IMR-90 (cell line): ENCODE measurements at regions not wholly inside any gene's neighbourhood (a gene's known extent, or its start where the extent isn't known, plus 50 kb on each side); places are given as distances from the start of the nearest gene placed in this dataset.
"Not testable (repeated sequence)": the region's sequence is repeated elsewhere in the genome, so short reads cannot be mapped to it uniquely, and the experiment has no call there.

Experiments used
- ATAC-seq: fragments of 200-7000 bp; cut with Tn5 transposase; 2 replicates; pipeline ENCODE4 v1.9.1; 2020; ENCODE audit warnings: low read depth, mild to moderate bottlenecking, moderate library complexity
- BruUV-seq: library from RNA; stranded (reverse); fragments of 400-500 nt; replicated peaks from 2 replicates; lab custom pipeline; 2021; lab: Mats Ljungman, UMichigan
- CTCF ChIA-PET: fragments of 300-600 bp; formaldehyde crosslinking; extraction: SDS; loops from one replicate; lab custom pipeline; 2021; ENCODE audit warnings: antibody characterized with exemption; lab: Yijun Ruan, JAX
- POLR2A ChIA-PET: fragments of 300-600 bp; sonication (Branson Sonifier 250); formaldehyde crosslinking; loops from one replicate; lab custom pipeline; 2022; ENCODE audit warnings: antibody characterized with exemption; ENCODE audit not compliant: unreplicated experiment; lab: Charles Lee
- DNase-seq: peaks from one replicate; pipeline ENCODE4 v3.0.0; 2013
- H2AFZ ChIP-seq: replicated peaks from 2 replicates; pipeline ENCODE3; 2013; ENCODE audit warnings: low read length, mild to moderate bottlenecking; ENCODE audit not compliant: poor library complexity
- H2AK5ac ChIP-seq: 2 replicates; pipeline ENCODE4 v1.6.1; 2013; ENCODE audit warnings: low read depth, low read length, inconsistent platforms
- H2AK9ac ChIP-seq: replicated peaks from 2 replicates; pipeline ENCODE3; 2013; ENCODE audit warnings: mild to moderate bottlenecking, low read depth, low read length, moderate library complexity; ENCODE audit not compliant: poor library complexity
- H2BK120ac ChIP-seq: 2 replicates; pipeline ENCODE4 v1.6.1; 2013; ENCODE audit warnings: low read depth, low read length, inconsistent platforms
- H2BK15ac ChIP-seq: 3 replicates; pipeline ENCODE4 v1.6.1; 2013; ENCODE audit warnings: low read depth, low read length, inconsistent platforms
- H2BK20ac ChIP-seq: 2 replicates; pipeline ENCODE4 v1.6.1; 2013; ENCODE audit warnings: low read depth, mild to moderate bottlenecking, inconsistent platforms, low read length, moderate library complexity
- H2BK5ac ChIP-seq: 2 replicates; pipeline ENCODE4 v1.6.1; 2013; ENCODE audit warnings: mild to moderate bottlenecking, low read depth, low read length, inconsistent platforms; ENCODE audit not compliant: poor library complexity, severe bottlenecking
- H3K14ac ChIP-seq: replicated peaks from 2 replicates; pipeline ENCODE4 v1.6.1; 2013; ENCODE audit warnings: low read depth, low read length, inconsistent platforms
- H3K18ac ChIP-seq: 2 replicates; pipeline ENCODE4 v1.6.1; 2013; ENCODE audit warnings: low read depth, low read length, control low read depth
- H3K23ac ChIP-seq: 2 replicates; pipeline ENCODE4 v1.6.1; 2013; ENCODE audit warnings: low read depth, low read length, inconsistent platforms
- H3K27ac ChIP-seq: 2 replicates; pipeline ENCODE4 v1.5.1; 2013; ENCODE audit warnings: mild to moderate bottlenecking, control low read depth, low read length; ENCODE audit not compliant: insufficient read depth
- H3K27me3 ChIP-seq: 2 replicates; pipeline ENCODE4 v1.6.1; 2013; ENCODE audit warnings: low read length; ENCODE audit not compliant: control insufficient read depth, insufficient read depth
- H3K36me3 ChIP-seq: 2 replicates; pipeline ENCODE4 v1.6.1; 2013; ENCODE audit warnings: low read length, mixed read lengths; ENCODE audit not compliant: control insufficient read depth, insufficient read depth
- H3K4ac ChIP-seq: 2 replicates; pipeline ENCODE4 v1.6.1; 2013; ENCODE audit warnings: low read depth, low read length, inconsistent platforms
- H3K4me1 ChIP-seq: 2 replicates; pipeline ENCODE4 v1.6.1; 2013; ENCODE audit warnings: low read length, mixed read lengths; ENCODE audit not compliant: control insufficient read depth, insufficient read depth
- H3K4me2 ChIP-seq: 2 replicates; pipeline ENCODE4 v1.6.1; 2013; ENCODE audit warnings: low read depth, mild to moderate bottlenecking, control low read depth, low read length, moderate library complexity
- H3K4me3 ChIP-seq: 2 replicates; pipeline ENCODE4 v1.5.1; 2013; ENCODE audit warnings: low read depth, mild to moderate bottlenecking, control low read depth, low read length, moderate library complexity; ENCODE audit not compliant: insufficient read depth
- H3K56ac ChIP-seq: 2 replicates; pipeline ENCODE4 v1.6.1; 2013; ENCODE audit warnings: low read length, inconsistent platforms; ENCODE audit not compliant: insufficient read depth; ENCODE audit errors: extremely low read depth
- H3K79me1 ChIP-seq, 2 experiments: 2 replicates each; pipeline ENCODE4 v1.6.1; 2013; ENCODE audit warnings: low read length in 2 of 2, inconsistent platforms in 1 of 2, low read depth in 1 of 2
- H3K9ac ChIP-seq: 2 replicates; pipeline ENCODE4 v1.6.1; 2013; ENCODE audit warnings: low read depth, low read length, control low read depth
- H3K9me1 ChIP-seq: 2 replicates; pipeline ENCODE4 v1.6.1; 2013; ENCODE audit warnings: low read length, inconsistent platforms; ENCODE audit not compliant: insufficient read depth
- H3K9me3 ChIP-seq: 2 replicates; pipeline ENCODE4 v1.6.1; 2013; ENCODE audit warnings: low read length; ENCODE audit not compliant: control insufficient read depth, insufficient read depth
- H4K20me1 ChIP-seq: 2 replicates; pipeline ENCODE4 v1.6.1; 2013; ENCODE audit warnings: low read length, inconsistent platforms; ENCODE audit not compliant: insufficient read depth
- H4K5ac ChIP-seq: 2 replicates; pipeline ENCODE4 v1.6.1; 2013; ENCODE audit warnings: mild to moderate bottlenecking, low read depth, low read length, control low read depth
- H4K8ac ChIP-seq, 2 experiments: 2 replicates each; pipeline ENCODE4 v1.6.1; 2013; ENCODE audit warnings: low read depth in 2 of 2, low read length in 2 of 2, control low read depth in 1 of 2, inconsistent platforms in 1 of 2
- H4K91ac ChIP-seq: 2 replicates; pipeline ENCODE4 v1.6.1; 2013; ENCODE audit warnings: low read depth, low read length, inconsistent platforms; ENCODE audit not compliant: insufficient read depth
- FOS ChIP-seq: fragments of 150-350 bp; IDR thresholded peaks from 2 replicates; pipeline ENCODE4 v1.6.1; 2016; ENCODE audit warnings: low read depth, low read length
- MAZ ChIP-seq: IDR thresholded peaks from 2 replicates; pipeline ENCODE4 v1.6.1; 2012; ENCODE audit warnings: low read depth, mild to moderate bottlenecking, low read length, improper control_type of control experiment, moderate library complexity, borderline replicate concordance
- NFE2L2 ChIP-seq: fragments of 150-350 bp; IDR thresholded peaks from 2 replicates; pipeline ENCODE4 v1.6.1; 2016; ENCODE audit warnings: low read depth, mild to moderate bottlenecking, low read length
- RCOR1 ChIP-seq: IDR thresholded peaks from 2 replicates; pipeline ENCODE4 v1.6.1; 2012; ENCODE audit warnings: mild to moderate bottlenecking, low read length, improper control_type of control experiment; ENCODE audit not compliant: insufficient replicate concordance
- whole genome bisulfite sequencing, 2 experiments: methylation state at CpG; one replicate each; pipeline versions ENCODE4 v1.1.5 to v1.1.7; 2013; ENCODE audit warnings: missing lambda C conversion rate in 2 of 2; ENCODE audit not compliant: insufficient read length in 1 of 2; ENCODE audit errors: extremely low coverage in 2 of 2; 5-methylcytosine and 5-hydroxymethylcytosine counted together
- dilution Hi-C: fragments of 300-500 bp; cut with HindIII; formaldehyde crosslinking; loops from one replicate; pipeline ENCODE4 v1.14.3; 2018; ENCODE audit warnings: low sequenced_read_pairs; ENCODE audit not compliant: unreplicated experiment
- in situ Hi-C: fragments of 300-500 bp; cut with MboI; formaldehyde crosslinking; loops from 3 replicates; pipeline ENCODE4 v1.14.3; 2019; ENCODE audit warnings: low sequenced_read_pairs, inconsistent platforms, mixed read lengths
- intact Hi-C: fragments of 100-400 bp; cut with micrococcal nuclease; formaldehyde crosslinking; loops from 2 replicates; pipeline ENCODE4 v1.10.0; 2022
- TF ChIP-seq, protein P1 (sequence below): conservative IDR thresholded peaks from 2 replicates; pipeline ENCODE4 v1.5.1; 2012; ENCODE audit warnings: mild to moderate bottlenecking, low read depth, low read length, improper control_type of control experiment
- TF ChIP-seq, protein P2 (sequence below): fragments of 150-350 bp; IDR thresholded peaks from 2 replicates; pipeline ENCODE4 v1.6.1; 2017; ENCODE audit warnings: mild to moderate bottlenecking, antibody characterized with exemption, low read length, low read depth

DNA sequence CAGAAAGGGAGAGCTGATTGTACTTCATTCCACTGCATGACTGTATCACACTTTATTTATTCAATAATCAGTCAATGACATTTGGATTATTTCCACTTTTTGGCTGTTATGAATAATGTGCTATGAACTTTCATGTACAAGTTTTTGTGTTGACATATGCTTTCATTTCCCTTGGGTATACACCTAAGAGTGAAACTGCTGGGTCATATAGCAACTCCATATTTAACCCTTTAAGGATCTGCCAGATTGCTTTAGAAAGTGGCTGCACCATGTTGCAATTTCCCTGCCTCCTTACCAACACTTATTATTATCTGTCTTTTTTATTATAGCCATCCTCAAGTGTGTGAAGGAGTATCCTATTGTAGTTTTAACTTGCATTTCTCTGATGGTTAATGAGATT, 108.8 kb upstream of the KCNK1 start:
- ChIA-PET POLR2A (no interaction called here), CTCF (no interaction called here)
- TF ChIP-seq, protein P1, sequence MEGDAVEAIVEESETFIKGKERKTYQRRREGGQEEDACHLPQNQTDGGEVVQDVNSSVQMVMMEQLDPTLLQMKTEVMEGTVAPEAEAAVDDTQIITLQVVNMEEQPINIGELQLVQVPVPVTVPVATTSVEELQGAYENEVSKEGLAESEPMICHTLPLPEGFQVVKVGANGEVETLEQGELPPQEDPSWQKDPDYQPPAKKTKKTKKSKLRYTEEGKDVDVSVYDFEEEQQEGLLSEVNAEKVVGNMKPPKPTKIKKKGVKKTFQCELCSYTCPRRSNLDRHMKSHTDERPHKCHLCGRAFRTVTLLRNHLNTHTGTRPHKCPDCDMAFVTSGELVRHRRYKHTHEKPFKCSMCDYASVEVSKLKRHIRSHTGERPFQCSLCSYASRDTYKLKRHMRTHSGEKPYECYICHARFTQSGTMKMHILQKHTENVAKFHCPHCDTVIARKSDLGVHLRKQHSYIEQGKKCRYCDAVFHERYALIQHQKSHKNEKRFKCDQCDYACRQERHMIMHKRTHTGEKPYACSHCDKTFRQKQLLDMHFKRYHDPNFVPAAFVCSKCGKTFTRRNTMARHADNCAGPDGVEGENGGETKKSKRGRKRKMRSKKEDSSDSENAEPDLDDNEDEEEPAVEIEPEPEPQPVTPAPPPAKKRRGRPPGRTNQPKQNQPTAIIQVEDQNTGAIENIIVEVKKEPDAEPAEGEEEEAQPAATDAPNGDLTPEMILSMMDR, result no peak
- TF ChIP-seq RCOR1, result no peak
- TF ChIP-seq NFE2L2, result no peak
- TF ChIP-seq, protein P2, sequence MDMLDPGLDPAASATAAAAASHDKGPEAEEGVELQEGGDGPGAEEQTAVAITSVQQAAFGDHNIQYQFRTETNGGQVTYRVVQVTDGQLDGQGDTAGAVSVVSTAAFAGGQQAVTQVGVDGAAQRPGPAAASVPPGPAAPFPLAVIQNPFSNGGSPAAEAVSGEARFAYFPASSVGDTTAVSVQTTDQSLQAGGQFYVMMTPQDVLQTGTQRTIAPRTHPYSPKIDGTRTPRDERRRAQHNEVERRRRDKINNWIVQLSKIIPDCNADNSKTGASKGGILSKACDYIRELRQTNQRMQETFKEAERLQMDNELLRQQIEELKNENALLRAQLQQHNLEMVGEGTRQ, result no peak
- no peak for TF ChIP-seq FOS
- no peak for TF ChIP-seq MAZ
- H3K4me1 ChIP-seq, result no peaks in the 10 kb centered on the region
- H4K8ac ChIP-seq, result no peak overlapping the region
- no peak overlapping the region for H3K4ac ChIP-seq
- H3K4me3 ChIP-seq, result no peak overlapping the region
- no peaks in the 10 kb centered on the region for H4K20me1 ChIP-seq
- no peaks in the 10 kb centered on the region for H3K36me3 ChIP-seq
- H2BK20ac ChIP-seq, result no peak overlapping the region
- intact Hi-C loops, result no loop called here
- no peak overlapping the region for H2BK5ac ChIP-seq
- no peak overlapping the region for H3K56ac ChIP-seq
- no peak overlapping the region for H3K9ac ChIP-seq
- H3K14ac ChIP-seq, result no peak overlapping the region
- H3K9me1 ChIP-seq, result no peaks in the 10 kb centered on the region
- H3K18ac ChIP-seq, result no peak overlapping the region
- H3K23ac ChIP-seq, result no peak overlapping the region
- DNase-seq (no peak), ATAC-seq (no peak)
- H3K4me2 ChIP-seq, result no peak overlapping the region
- no peak overlapping the region for H2BK15ac ChIP-seq
- no peak overlapping the region for H4K5ac ChIP-seq
- no peak overlapping the region for H2AK5ac ChIP-seq
- H3K27me3 ChIP-seq, result no peaks in the 10 kb centered on the region
- BruUV-seq, result no TSS peak
- H3K27ac ChIP-seq, result no peak overlapping the region
- H2AK9ac ChIP-seq, result no peak overlapping the region
- dilution Hi-C loops, result no loop called here
- peaks cover 13% of the 10 kb centered on the region for H3K9me3 ChIP-seq
- no peaks in the 10 kb centered on the region for H3K79me1 ChIP-seq
- in situ Hi-C loops, result no loop called here
- no peak overlapping the region for H2AFZ ChIP-seq
- no peak overlapping the region for H4K91ac ChIP-seq
- H2BK120ac ChIP-seq, result no peak overlapping the region

- not testable (repeated sequence) for H3K9ac ChIP-seq
These were observed 108.0 kb upstream of the KCNK1 start for GRCh38 chr1:233505889-233506288.

More at GRCh38 chr1:233505889-233506288, 108.0 kb upstream of the KCNK1 start:
- H3K27me3 ChIP-seq, intact Hi-C loops, H3K27ac ChIP-seq, H2AK9ac ChIP-seq, H4K8ac ChIP-seq, H2AK5ac ChIP-seq, H2BK15ac ChIP-seq, H4K5ac ChIP-seq, H4K91ac ChIP-seq, H4K20me1 ChIP-seq, dilution Hi-C loops, H2AFZ ChIP-seq, H2BK120ac ChIP-seq, H3K4me3 ChIP-seq, POLR2A ChIA-PET, H3K14ac ChIP-seq, ATAC-seq, H3K56ac ChIP-seq, H3K4me2 ChIP-seq, H2BK5ac ChIP-seq, H2BK20ac ChIP-seq, H3K79me1 ChIP-seq, H3K9me1 ChIP-seq, DNase-seq, BruUV-seq, H3K4me1 ChIP-seq, H3K18ac ChIP-seq, H3K36me3 ChIP-seq, in situ Hi-C loops, CTCF ChIA-PET, H3K4ac ChIP-seq, H3K23ac ChIP-seq: not testable (repeated sequence)
- peaks cover 13% of the 10 kb centered on the region for H3K9me3 ChIP-seq
- no CpG with 5 or more reads among the region's 3 CpGs for WGBS, 2 experiments
